ENCODE measurements at regions not wholly inside any gene's neighbourhood (a gene's known extent, or its start where the extent isn't known, plus 50 kb on each side); places are given as distances from the start of the nearest gene placed in this dataset.

DNA sequence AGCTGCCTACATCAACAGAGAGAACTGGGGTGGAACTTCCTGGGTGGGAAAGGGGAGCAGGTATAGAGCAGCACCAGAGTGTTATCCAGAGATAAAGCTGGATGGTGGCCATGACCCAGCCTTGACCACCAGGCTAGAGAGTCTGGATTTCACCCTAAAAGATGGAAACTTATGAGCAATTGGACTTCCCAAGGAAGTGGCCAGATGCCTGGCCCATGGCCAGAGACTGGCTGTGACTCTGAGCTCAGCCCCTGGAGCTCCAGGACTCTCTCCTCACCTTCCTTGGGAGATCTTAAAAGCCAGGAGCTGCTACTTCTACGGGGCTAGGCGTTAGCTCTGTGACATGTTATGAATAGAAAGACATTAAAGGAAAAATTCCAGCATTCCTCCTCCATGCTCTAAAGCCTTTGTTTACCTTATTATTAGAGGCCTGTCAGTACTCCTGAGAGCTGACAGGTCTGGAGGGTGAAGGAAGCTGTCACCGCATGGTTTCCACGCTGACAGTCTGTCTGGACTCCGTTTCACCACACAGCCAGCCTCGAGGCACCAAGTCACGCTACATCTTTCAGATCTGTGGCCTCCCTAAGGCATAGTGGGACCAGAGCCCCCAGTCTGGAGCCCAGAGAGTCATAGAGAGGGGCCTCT, 260.0 kb upstream of the SIX2 start:
- TF ChIP-seq, protein P1, sequence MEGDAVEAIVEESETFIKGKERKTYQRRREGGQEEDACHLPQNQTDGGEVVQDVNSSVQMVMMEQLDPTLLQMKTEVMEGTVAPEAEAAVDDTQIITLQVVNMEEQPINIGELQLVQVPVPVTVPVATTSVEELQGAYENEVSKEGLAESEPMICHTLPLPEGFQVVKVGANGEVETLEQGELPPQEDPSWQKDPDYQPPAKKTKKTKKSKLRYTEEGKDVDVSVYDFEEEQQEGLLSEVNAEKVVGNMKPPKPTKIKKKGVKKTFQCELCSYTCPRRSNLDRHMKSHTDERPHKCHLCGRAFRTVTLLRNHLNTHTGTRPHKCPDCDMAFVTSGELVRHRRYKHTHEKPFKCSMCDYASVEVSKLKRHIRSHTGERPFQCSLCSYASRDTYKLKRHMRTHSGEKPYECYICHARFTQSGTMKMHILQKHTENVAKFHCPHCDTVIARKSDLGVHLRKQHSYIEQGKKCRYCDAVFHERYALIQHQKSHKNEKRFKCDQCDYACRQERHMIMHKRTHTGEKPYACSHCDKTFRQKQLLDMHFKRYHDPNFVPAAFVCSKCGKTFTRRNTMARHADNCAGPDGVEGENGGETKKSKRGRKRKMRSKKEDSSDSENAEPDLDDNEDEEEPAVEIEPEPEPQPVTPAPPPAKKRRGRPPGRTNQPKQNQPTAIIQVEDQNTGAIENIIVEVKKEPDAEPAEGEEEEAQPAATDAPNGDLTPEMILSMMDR (IDR thresholded peaks at IDR 0.05): no peak
- TF ChIP-seq POLR2A (IDR thresholded peaks at IDR 0.05): no peak

Data from heart left ventricle (tissue), 13 donors.